ENCODE measurements at regions not wholly inside any gene's neighbourhood (a gene's known extent, or its start where the extent isn't known, plus 50 kb on each side); places are given as distances from the start of the nearest gene placed in this dataset.
"Not testable (repeated sequence)": the region's sequence is repeated elsewhere in the genome, so short reads cannot be mapped to it uniquely, and the experiment has no call there.

DNA sequence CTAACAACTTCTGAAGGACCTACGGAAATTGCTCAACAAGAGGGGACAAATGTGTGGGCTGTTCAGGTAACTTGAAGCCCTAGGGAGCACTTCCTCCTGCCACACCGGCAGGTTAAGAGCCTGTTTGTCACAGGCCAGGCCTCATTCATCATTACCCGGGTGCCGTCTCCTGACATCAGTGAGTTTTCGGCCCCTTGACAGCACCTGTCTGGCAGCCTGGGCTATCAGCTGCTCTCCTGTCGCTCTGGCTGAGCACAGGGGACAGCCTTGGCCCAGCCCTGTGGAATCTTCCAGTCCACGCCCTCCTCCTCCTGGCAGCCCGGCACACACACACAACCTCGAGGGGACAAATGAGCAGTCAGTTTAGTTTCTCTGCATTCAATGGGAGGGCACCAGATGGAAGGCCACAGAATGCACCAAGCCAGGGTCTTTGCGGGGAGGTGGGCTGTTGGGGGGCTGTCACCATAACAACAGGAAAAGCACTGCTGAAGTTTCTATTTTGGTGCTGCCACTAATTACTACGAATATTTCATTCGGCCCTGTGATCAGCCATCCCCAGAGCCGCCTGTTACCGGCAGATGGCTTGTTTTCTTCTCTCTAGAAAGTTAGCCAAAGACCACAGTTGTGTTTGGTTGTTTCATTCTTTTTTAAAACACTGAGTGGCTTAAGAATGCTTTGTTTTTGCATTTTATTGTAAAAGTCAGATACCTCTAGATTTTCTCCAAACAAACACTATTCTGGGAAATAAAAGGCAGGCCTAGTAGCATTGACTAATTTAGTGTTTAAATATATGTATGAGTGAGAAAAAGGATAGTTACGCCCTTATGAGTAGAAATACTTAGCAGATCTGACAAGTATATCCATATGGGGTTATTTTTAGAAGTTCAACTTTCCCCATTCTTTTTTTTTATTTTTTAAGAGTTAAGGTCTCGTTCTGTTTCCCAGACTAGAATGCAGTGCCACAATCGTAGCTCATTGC, 189.9 kb upstream of the NDUFV2 start:
- DNase-seq (ENCODE audit: low spot score): no peak
- TF ChIP-seq, protein P1, sequence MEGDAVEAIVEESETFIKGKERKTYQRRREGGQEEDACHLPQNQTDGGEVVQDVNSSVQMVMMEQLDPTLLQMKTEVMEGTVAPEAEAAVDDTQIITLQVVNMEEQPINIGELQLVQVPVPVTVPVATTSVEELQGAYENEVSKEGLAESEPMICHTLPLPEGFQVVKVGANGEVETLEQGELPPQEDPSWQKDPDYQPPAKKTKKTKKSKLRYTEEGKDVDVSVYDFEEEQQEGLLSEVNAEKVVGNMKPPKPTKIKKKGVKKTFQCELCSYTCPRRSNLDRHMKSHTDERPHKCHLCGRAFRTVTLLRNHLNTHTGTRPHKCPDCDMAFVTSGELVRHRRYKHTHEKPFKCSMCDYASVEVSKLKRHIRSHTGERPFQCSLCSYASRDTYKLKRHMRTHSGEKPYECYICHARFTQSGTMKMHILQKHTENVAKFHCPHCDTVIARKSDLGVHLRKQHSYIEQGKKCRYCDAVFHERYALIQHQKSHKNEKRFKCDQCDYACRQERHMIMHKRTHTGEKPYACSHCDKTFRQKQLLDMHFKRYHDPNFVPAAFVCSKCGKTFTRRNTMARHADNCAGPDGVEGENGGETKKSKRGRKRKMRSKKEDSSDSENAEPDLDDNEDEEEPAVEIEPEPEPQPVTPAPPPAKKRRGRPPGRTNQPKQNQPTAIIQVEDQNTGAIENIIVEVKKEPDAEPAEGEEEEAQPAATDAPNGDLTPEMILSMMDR (IDR thresholded peaks at IDR 0.05; ENCODE audit: extremely low read depth, insufficient read depth, missing control alignments): no peak
- in situ Hi-C loops (cut with MboI; ENCODE audit: low pct_unique_long_range_greater_than_20kb, low sequenced_read_pairs, unreplicated experiment): no loop called here

DNA sequence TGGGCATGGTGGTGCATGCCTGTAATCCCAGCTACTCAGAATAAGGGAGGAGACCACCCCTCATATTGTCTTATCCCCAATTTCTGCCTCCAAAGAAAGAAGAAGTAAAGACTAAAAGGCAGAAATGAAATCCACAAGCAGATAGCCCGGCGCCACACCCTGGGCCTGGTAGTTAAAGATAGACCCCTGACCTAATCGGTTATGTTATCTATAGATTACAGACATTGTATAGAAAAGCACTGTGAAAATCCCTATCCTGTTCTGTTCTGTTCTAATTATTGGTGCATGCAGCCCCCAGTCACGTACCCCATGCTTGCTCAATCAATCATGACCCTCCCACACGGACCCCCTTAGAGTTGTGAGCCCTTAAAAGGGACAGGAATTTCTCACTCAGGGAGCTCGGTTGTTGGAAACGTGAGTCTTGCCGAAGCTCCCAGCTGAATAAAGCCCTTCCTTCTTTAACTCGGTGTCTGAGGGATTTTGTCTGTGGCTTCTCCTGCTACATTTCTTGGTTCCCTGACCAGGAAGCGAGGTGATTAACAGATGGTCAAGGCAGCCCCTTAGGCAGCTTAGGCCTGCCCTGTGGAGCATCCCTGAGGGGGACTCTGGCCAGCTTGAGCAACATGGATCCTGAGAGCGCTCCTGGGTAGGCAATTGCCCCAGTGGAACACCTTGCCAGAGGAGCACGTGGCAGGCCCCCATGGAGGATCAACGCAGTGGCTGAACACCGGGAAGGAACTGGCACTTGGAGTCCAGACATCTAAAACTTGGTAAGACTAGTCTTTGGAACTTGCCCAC, 188.7 kb upstream of the NDUFV2 start:
- in situ Hi-C loops (cut with MboI; ENCODE audit: low pct_unique_long_range_greater_than_20kb, low sequenced_read_pairs, unreplicated experiment); DNase-seq (ENCODE audit: low spot score): not testable (repeated sequence)

DNA sequence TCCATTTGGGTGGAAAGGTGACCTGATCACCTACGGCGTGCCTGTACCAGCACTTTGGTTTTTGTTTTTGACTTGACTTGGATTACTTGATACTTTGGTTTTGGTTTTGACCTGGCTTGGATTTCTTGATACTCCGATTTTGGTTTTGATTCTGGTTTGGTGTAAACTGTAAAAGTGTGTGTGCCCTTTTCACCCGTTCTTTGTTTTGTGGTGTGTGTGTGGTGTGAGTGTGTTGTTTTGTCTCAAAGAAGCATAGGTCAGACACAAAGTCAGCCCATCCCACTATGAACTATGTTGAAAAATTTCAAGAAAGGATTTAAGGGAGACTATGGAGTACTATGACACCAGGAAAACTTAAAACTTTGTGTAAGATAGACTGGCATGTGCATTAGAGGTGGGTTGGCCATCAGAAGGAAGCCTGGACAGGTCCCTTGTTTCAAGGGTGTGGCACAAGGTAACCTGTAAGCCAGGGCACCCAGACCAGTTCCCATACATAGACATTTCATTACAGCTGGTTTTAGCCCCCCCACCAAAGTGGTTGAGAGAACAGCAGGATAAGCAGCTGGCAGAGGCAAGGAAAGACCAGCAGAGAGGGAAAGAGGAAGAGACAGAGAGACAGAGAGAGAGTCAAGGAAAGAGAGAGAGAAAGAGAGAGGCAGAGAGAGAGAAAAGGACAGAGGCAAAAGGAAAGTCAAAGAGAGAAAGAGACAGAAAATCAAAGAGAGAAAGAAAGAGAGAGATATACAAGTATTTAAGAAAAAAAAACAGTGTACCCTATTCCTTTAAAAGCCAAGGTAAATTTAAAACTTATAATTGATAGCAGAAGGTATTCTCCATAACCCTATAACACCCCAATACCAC, 187.9 kb upstream of the NDUFV2 start:
- DNase-seq (ENCODE audit: low spot score); in situ Hi-C loops (cut with MboI; ENCODE audit: low pct_unique_long_range_greater_than_20kb, low sequenced_read_pairs, unreplicated experiment): not testable (repeated sequence)

DNA sequence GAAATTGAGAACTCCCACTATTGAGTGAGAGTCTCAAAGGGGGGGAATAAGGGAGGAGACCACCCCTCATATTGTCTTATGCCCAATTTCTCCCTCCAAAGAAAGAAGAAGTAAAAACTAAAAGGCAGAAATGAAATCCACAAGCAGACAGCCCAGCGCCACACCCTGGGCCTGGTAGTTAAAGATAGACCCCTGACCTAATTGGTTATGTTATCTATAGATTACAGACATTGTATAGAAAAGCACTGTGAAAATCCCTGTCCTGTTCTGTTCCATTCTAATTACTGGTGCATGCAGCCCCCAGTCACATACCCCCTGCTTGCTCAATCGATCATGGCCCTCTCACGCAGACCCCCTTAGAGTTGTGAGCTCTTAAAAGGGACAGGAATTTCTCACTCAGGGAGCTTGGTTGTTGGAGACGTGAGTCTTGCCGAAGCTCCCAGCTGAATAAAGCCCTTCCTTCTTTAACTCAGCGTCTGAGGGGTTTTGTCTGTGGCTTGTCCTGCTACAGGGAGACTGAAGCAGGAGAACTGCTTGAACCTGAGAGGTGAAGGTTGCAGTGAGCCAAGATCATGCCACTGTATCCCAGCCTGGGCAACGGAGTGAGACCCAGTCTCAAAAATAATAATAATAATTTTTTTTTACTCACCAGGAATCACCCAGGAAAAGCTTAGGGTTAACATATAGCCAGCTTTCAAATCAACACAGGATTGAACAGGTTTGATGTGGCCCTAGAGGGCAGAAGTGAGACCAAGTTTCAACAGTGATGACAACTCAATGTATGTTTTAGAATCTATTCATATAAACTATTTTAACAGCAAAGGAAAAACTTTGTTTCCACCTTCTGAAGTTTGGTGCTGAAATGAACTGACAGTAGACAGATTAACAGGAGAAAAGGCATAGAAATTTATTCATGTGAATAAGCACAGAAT, 181.4 kb upstream of the NDUFV2 start:
- in situ Hi-C loops (cut with MboI; ENCODE audit: low pct_unique_long_range_greater_than_20kb, low sequenced_read_pairs, unreplicated experiment); DNase-seq (ENCODE audit: low spot score): not testable (repeated sequence)

DNA sequence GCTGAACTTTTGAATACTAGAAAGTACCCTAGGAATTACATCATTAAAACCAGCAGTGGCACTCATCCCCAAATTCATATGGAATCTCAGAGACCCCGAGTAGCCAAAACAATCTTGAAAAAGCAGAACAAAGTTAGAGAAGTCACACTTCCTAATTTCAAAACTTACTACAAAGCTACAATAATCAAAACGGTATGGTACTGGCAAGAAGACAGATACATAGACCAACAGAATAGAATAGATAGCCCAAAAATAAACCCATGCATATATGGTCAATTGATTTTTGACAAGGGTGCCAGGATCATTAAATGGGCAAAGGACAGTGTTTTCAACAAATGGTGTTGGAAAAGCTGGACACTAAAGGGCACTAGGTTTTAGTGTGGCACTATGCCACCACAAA, 176.0 kb upstream of the NDUFV2 start:
- no peak for DNase-seq (ENCODE audit: low spot score)
- in situ Hi-C loops (cut with MboI; ENCODE audit: low pct_unique_long_range_greater_than_20kb, low sequenced_read_pairs, unreplicated experiment): no loop called here
- TF ChIP-seq, protein P1 (IDR thresholded peaks at IDR 0.05; ENCODE audit: extremely low read depth, insufficient read depth, missing control alignments): no peak

DNA sequence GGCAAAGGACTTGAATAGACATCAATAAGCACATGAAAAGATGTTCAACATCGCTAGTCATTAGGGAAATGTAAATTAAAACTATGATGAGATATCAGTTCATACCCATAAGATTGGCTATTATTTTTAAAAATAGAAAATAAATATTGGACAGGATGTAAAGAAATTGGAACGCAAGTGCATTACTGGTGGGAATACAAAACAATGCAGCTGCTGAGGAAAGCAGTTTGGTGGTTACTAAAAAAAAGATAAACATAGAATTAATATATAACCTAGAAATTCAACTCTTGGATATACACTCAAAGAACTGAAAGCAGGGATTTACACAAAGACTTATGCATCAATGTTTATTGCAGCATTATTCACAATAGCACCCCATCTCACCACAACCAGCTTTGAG, 174.5 kb upstream of the NDUFV2 start:
- in situ Hi-C loops (cut with MboI; ENCODE audit: low pct_unique_long_range_greater_than_20kb, low sequenced_read_pairs, unreplicated experiment): no loop called here
- no peak for DNase-seq (ENCODE audit: low spot score)
- TF ChIP-seq, protein P1 (IDR thresholded peaks at IDR 0.05; ENCODE audit: extremely low read depth, insufficient read depth, missing control alignments): no peak

DNA sequence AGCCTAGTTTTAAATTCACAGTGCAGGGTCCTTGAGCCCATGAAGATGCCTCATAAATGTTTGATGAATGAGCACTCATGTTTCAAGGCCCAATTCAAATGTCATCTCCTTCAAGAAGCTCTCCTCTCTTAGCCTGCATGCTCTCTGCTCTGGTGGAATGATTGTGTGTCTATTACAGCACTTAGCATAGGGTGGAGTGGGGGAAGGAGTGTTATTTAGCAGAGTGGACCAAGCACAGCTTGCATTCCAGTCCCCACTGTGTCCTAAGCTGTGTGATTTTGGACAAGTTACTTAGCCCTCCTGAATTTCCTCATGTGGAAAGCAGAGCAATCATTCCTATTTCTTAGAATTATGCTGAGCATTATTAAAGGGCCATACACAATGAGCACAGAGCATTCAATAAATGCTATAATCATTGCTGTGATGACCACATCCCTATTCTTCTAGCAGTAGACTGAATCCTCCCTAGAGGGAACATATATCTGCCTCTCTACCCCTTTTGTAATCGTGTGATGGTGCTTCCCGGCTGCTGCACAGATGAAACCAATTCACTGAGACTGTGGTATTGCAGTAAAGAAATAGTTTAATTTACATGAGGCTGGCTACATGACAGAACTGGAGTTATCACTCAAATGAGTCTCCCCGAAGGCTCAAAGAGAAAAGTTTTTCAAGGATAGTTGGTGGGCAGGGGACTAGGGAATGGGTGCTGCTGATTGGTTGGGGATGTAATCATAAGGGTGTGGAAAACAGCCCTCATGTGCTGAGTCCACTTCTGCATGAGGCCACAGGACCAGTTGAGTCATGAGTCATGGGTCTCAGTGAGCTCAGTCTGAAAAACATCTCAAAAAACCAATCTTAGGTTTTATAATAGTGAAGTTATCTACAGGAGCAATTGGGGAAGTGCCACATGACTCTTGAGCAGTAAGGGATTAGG, 173.4 kb upstream of the NDUFV2 start:
- in situ Hi-C loops (cut with MboI; ENCODE audit: low pct_unique_long_range_greater_than_20kb, low sequenced_read_pairs, unreplicated experiment): no loop called here
- TF ChIP-seq, protein P1 (IDR thresholded peaks at IDR 0.05; ENCODE audit: extremely low read depth, insufficient read depth, missing control alignments): no peak
- no peak for DNase-seq (ENCODE audit: low spot score)
